GM12891 (cell line): ENCODE measurements at regions not wholly inside any gene's neighbourhood (a gene's known extent, or its start where the extent isn't known, plus 50 kb on each side); places are given as distances from the start of the nearest gene placed in this dataset.

Source experiments
- POLR2A ChIP-seq: IDR thresholded peaks from 2 replicates; pipeline ENCODE4 v1.6.1; 2011; ENCODE audit warnings: low read depth, low read length, control low read depth
- POLR2AphosphoS5 ChIP-seq: IDR thresholded peaks from 2 replicates; pipeline ENCODE4 v1.6.1; 2011; ENCODE audit warnings: low read depth, low read length, control low read depth
- POU2F2 ChIP-seq: IDR thresholded peaks from 2 replicates; pipeline ENCODE4 v1.6.1; 2011; ENCODE audit warnings: low read depth, mild to moderate bottlenecking, control low read depth, low read length, moderate library complexity
- TAF1 ChIP-seq: IDR thresholded peaks from 2 replicates; pipeline ENCODE4 v1.6.1; 2011; ENCODE audit warnings: low read depth, low read length, control low read depth

DNA sequence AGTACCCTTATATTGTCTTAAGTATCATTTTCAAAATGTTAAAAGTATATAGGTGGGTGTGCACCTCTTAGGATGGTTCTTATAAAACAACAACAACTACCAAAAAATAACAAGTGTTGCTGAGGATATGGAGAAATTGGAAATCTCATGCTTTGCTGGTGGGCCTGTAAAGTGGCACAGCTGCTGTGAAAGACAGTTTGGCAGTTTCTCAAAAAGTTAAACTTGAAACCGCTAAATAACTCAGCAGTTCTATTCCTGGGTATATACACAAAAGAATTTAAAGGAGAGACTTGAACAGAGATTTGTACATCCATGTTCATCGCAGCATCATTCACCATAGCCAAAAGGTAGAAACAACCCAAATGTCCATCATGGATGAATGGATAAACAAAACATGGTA lies 65.5 kb downstream of the HAND2 start:
- TF ChIP-seq POLR2A (no peak), POLR2AphosphoS5 (no peak), POU2F2 (no peak), TAF1 (no peak)
